Stimulated activated naive CD4-positive, alpha-beta T cell (primary cell): ENCODE measurements at regions not wholly inside any gene's neighbourhood (a gene's known extent, or its start where the extent isn't known, plus 50 kb on each side); places are given as distances from the start of the nearest gene placed in this dataset.

Experiments
- DNase-seq, 6 experiments: peaks; one replicate each; lab custom pipeline; 2025; lab: John Stamatoyannopoulos, UW

GRCh38 chr2:106629981-106630380, 142.8 kb downstream of the CD8B2 start:
- no peak for DNase-seq

- no peak for DNase-seq
Measured at GRCh38 chr2:106631281-106631680, 144.1 kb downstream of the CD8B2 start.

GRCh38 chr2:106638043-106638442, 150.9 kb downstream of the CD8B2 start:
- DNase-seq, result no peak

- DNase-seq, result no peak
Measured at GRCh38 chr2:106638580-106638979, 151.4 kb downstream of the CD8B2 start.

GRCh38 chr2:106642679-106643078, 155.5 kb downstream of the CD8B2 start:
- no peak for DNase-seq

- DNase-seq, result no peak
Measured at GRCh38 chr2:106644623-106645022, 157.5 kb downstream of the CD8B2 start.

GRCh38 chr2:106646605-106647004, 159.4 kb downstream of the CD8B2 start:
- no peak for DNase-seq

GRCh38 chr2:106649306-106649705, 162.1 kb downstream of the CD8B2 start:
- no peak for DNase-seq

GRCh38 chr2:106653465-106653864, 166.3 kb downstream of the CD8B2 start:
- no peak for DNase-seq

GRCh38 chr2:106658616-106659015, 171.5 kb downstream of the CD8B2 start:
- no peak for DNase-seq

- no peak for DNase-seq
Measured at GRCh38 chr2:106664669-106665068, 177.5 kb downstream of the CD8B2 start.

- DNase-seq, result no peak
Measured at GRCh38 chr2:106667478-106668070, 180.4 kb downstream of the CD8B2 start.

- DNase-seq, result no peak
Measured at GRCh38 chr2:106685180-106685897, 198.2 kb downstream of the CD8B2 start.

- DNase-seq, result no peak
Measured at GRCh38 chr2:106686814-106687213, 199.2 kb downstream of the ST6GAL2 start.

GRCh38 chr2:106694964-106695470, 190.9 kb downstream of the ST6GAL2 start:
- DNase-seq, result no peak

- DNase-seq, result no peak
Measured at GRCh38 chr2:106695919-106696318, 190.0 kb downstream of the ST6GAL2 start.

GRCh38 chr2:106700616-106701015, 185.4 kb downstream of the ST6GAL2 start:
- no peak for DNase-seq

- no peak for DNase-seq
Measured at GRCh38 chr2:106701203-106702022, 184.6 kb downstream of the ST6GAL2 start.

GRCh38 chr2:106703161-106703560, 182.8 kb downstream of the ST6GAL2 start:
- DNase-seq, result no peak

- no peak for DNase-seq
Measured at GRCh38 chr2:106704798-106705197, 181.2 kb downstream of the ST6GAL2 start.

- DNase-seq, result no peak
Measured at GRCh38 chr2:106705877-106706276, 180.1 kb downstream of the ST6GAL2 start.

GRCh38 chr2:106706283-106706682, 179.7 kb downstream of the ST6GAL2 start:
- no peak for DNase-seq

- DNase-seq, result no peak
Measured at GRCh38 chr2:106708209-106708608, 177.8 kb downstream of the ST6GAL2 start.
